H1 (cell line): ENCODE measurements at regions not wholly inside any gene's neighbourhood (a gene's known extent, or its start where the extent isn't known, plus 50 kb on each side); places are given as distances from the start of the nearest gene placed in this dataset.

ENCODE experiments used
- CTCF ChIA-PET: fragments of 300-600 bp; sonication (Branson Sonifier 250); formaldehyde crosslinking; loops from one replicate; lab custom pipeline; 2021; ENCODE audit not compliant: partially characterized antibody; lab: Charles Lee
- POLR2A ChIA-PET: fragments of 300-600 bp; sonication (Branson Sonifier 250); formaldehyde crosslinking; loops from one replicate; lab custom pipeline; 2021; ENCODE audit warnings: inconsistent platforms; ENCODE audit not compliant: partially characterized antibody; lab: Charles Lee
- DNase-seq, 2 experiments: peaks; one replicate each; pipeline versions ENCODE4 v3.0.0 to v3.0.0-alpha.2; 2010 to 2022; ENCODE audit warnings: low spot score in 2 of 2, low read depth in 1 of 2, mixed read lengths in 1 of 2
- FAIRE-seq: peaks from 2 replicates; lab custom pipeline; 2011; peaks lifted over from hg19 to GRCh38; lab: Jason Lieb, UNC
- H2AFZ ChIP-seq: 2 replicates; pipeline ENCODE4 v1.8.1; 2012; ENCODE audit warnings: low read length, inconsistent platforms
- H2AK5ac ChIP-seq: 2 replicates; pipeline ENCODE4 v1.6.1; 2013; ENCODE audit warnings: low read depth, low read length
- H2BK120ac ChIP-seq: replicated peaks from 2 replicates; pipeline ENCODE3; 2013; ENCODE audit warnings: low read depth, low read length, inconsistent platforms
- H2BK12ac ChIP-seq: 2 replicates; pipeline ENCODE4 v1.6.1; 2013; ENCODE audit warnings: low read depth, low read length
- H2BK15ac ChIP-seq: 2 replicates; pipeline ENCODE4 v1.6.1; 2013; ENCODE audit warnings: low read length
- H2BK20ac ChIP-seq: 2 replicates; pipeline ENCODE4 v1.6.1; 2013; ENCODE audit warnings: low read length
- H2BK5ac ChIP-seq: 2 replicates; pipeline ENCODE4 v1.6.1; 2013; ENCODE audit warnings: low read depth, low read length
- H3K14ac ChIP-seq: 2 replicates; pipeline ENCODE4 v1.6.1; 2013; ENCODE audit warnings: inconsistent platforms; ENCODE audit not compliant: insufficient read length
- H3K18ac ChIP-seq: 2 replicates; pipeline ENCODE4 v1.6.1; 2013; ENCODE audit warnings: low read length; ENCODE audit errors: extremely low read depth
- H3K23ac ChIP-seq: 2 replicates; pipeline ENCODE4 v1.6.1; 2013; ENCODE audit warnings: inconsistent platforms; ENCODE audit not compliant: insufficient read length
- H3K23me2 ChIP-seq: 2 replicates; pipeline ENCODE4 v1.6.1; 2013; ENCODE audit warnings: low read depth, low read length
- H3K27ac ChIP-seq: 2 replicates; pipeline ENCODE4 v1.6.1; 2011; ENCODE audit warnings: low read depth, low read length, inconsistent platforms
- H3K27me3 ChIP-seq, 4 experiments: replicated peaks in 1 of 4; 1 replicate in 1 of 4; 2 replicates in 3 of 4; pipeline versions ENCODE4 v1.6.1 to v1.8.1; 2011 to 2013; ENCODE audit warnings: low read length in 3 of 4, mild to moderate bottlenecking in 3 of 4, inconsistent platforms in 2 of 4, mixed read lengths in 2 of 4, moderate library complexity in 1 of 4; ENCODE audit not compliant: control insufficient read depth in 3 of 4, insufficient read depth in 3 of 4; ENCODE audit errors: extremely low read depth in 1 of 4
- H3K36me3 ChIP-seq, 4 experiments: 2 replicates each; pipeline versions ENCODE4 v1.6.1 to v1.8.1; 2011 to 2013; ENCODE audit warnings: mild to moderate bottlenecking in 4 of 4, low read length in 3 of 4, moderate library complexity in 2 of 4, control low read depth in 1 of 4, inconsistent platforms in 1 of 4; ENCODE audit not compliant: insufficient read depth in 4 of 4, control insufficient read depth in 2 of 4
- H3K4ac ChIP-seq: replicated peaks from 2 replicates; pipeline ENCODE3; 2013; ENCODE audit warnings: low read length, low read depth, mixed read lengths, inconsistent platforms; ENCODE audit not compliant: insufficient read length
- H3K4me1 ChIP-seq, 4 experiments: replicated peaks in 1 of 4; 1 replicate in 1 of 4; 2 replicates in 3 of 4; pipeline versions ENCODE4 v1.6.1 to v1.8.1; 2011 to 2013; ENCODE audit warnings: low read length in 3 of 4, inconsistent platforms in 2 of 4, mixed read lengths in 1 of 4; ENCODE audit not compliant: insufficient read depth in 4 of 4, control insufficient read depth in 3 of 4
- H3K4me2 ChIP-seq, 2 experiments: 2 replicates each; pipeline versions ENCODE4 v1.6.1 to v1.8.1; 2011 to 2013; ENCODE audit warnings: low read depth in 2 of 2, low read length in 2 of 2, control low read depth in 1 of 2, inconsistent platforms in 1 of 2, mild to moderate bottlenecking in 1 of 2; ENCODE audit not compliant: insufficient read depth in 1 of 2
- H3K4me3 ChIP-seq, 4 experiments: fragments of 200-600, 300-600 bp in 1 of 4; sonication (generic), shearing (Covaris generic), sonication (Bioruptor Twin) in 1 of 4; 2 replicates each; pipeline versions ENCODE4 v1.5.1 to v1.8.1; 2011 to 2016; ENCODE audit warnings: low read length in 4 of 4, low read depth in 3 of 4, control low read depth in 2 of 4, inconsistent platforms in 2 of 4, mild to moderate bottlenecking in 2 of 4, mixed read lengths in 1 of 4, moderate library complexity in 1 of 4; ENCODE audit not compliant: insufficient read depth in 2 of 4; ENCODE audit errors: extremely low read depth in 1 of 4
- H3K56ac ChIP-seq: replicated peaks from 2 replicates; pipeline ENCODE3; 2013; ENCODE audit warnings: low read depth, mild to moderate bottlenecking, mixed read lengths, low read length, inconsistent platforms; ENCODE audit not compliant: insufficient read length
- H3K79me1 ChIP-seq: 2 replicates; pipeline ENCODE4 v1.6.1; 2013; ENCODE audit warnings: low read depth, low read length, control low read depth
- H3K79me2 ChIP-seq, 2 experiments: 2 replicates each; pipeline versions ENCODE4 v1.6.1 to v1.8.1; 2012 to 2013; ENCODE audit warnings: low read length in 2 of 2, mild to moderate bottlenecking in 2 of 2, inconsistent platforms in 1 of 2; ENCODE audit not compliant: insufficient read depth in 2 of 2, control insufficient read depth in 1 of 2
- H3K9ac ChIP-seq, 4 experiments: replicated peaks in 1 of 4; 1 replicate in 1 of 4; 2 replicates in 3 of 4; pipeline versions ENCODE4 v1.6.1 to v1.8.1; 2011 to 2013; ENCODE audit warnings: low read depth in 3 of 4, low read length in 3 of 4, control low read depth in 2 of 4, mild to moderate bottlenecking in 2 of 4, moderate library complexity in 2 of 4, inconsistent platforms in 1 of 4; ENCODE audit errors: extremely low read depth in 1 of 4
- H3K9me3 ChIP-seq, 2 experiments: 2 replicates each; pipeline versions ENCODE4 v1.6.1 to v1.8.1; 2012 to 2013; ENCODE audit warnings: mild to moderate bottlenecking in 2 of 2, moderate library complexity in 2 of 2, control low read depth in 1 of 2, inconsistent platforms in 1 of 2, low read depth in 1 of 2, low read length in 1 of 2, mixed read lengths in 1 of 2; ENCODE audit not compliant: insufficient read depth in 2 of 2
- H4K20me1 ChIP-seq, 2 experiments: replicated peaks in 1 of 2; 2 replicates each; pipeline versions ENCODE3 to v1.8.1; 2011 to 2013; ENCODE audit warnings: inconsistent platforms in 2 of 2, low read length in 2 of 2, mild to moderate bottlenecking in 1 of 2; ENCODE audit not compliant: insufficient read depth in 2 of 2, control insufficient read depth in 1 of 2
- H4K5ac ChIP-seq: 2 replicates; pipeline ENCODE4 v1.6.1; 2013; ENCODE audit warnings: low read length, low read depth, mixed read lengths, inconsistent platforms; ENCODE audit not compliant: insufficient read length
- H4K8ac ChIP-seq: 2 replicates; pipeline ENCODE4 v1.8.0; 2013; ENCODE audit warnings: mild to moderate bottlenecking, moderate library complexity, low read length, inconsistent platforms; ENCODE audit not compliant: insufficient read depth; ENCODE audit errors: extremely low read depth
- H4K91ac ChIP-seq: replicated peaks from 2 replicates; pipeline ENCODE3; 2013; ENCODE audit warnings: low read length, mixed read lengths, inconsistent platforms; ENCODE audit not compliant: insufficient read length
- CEBPB ChIP-seq: IDR thresholded peaks from 2 replicates; pipeline ENCODE4 v1.6.1; 2012; ENCODE audit warnings: low read depth, low read length
- CHD2 ChIP-seq: IDR thresholded peaks from 2 replicates; pipeline ENCODE4 v1.6.1; 2012; ENCODE audit warnings: low read length, improper control_type of control experiment
- RAD21 ChIP-seq, 2 experiments: IDR thresholded peaks in 1 of 2; conservative IDR thresholded peaks in 1 of 2; 2 replicates each; pipeline ENCODE4 v1.6.1; 2011; ENCODE audit warnings: low read depth in 2 of 2, low read length in 2 of 2, improper control_type of control experiment in 1 of 2, inconsistent platforms in 1 of 2, mild to moderate bottlenecking in 1 of 2, moderate library complexity in 1 of 2
- ZNF274 ChIP-seq: IDR thresholded peaks from 2 replicates; pipeline ENCODE4 v1.7.0; 2012; ENCODE audit warnings: low read length, borderline replicate concordance; ENCODE audit errors: extremely low read depth
- WGBS, 2 experiments: shearing (Covaris generic) in 1 of 2; methylation state at CpG; one replicate each; pipeline versions ENCODE4 v1.1.6 to v1.1.7; 2013 to 2015; ENCODE audit warnings: low lambda C conversion rate in 2 of 2, mixed read lengths in 2 of 2, inconsistent platforms in 1 of 2, low coverage in 1 of 2, missing lambda C conversion rate in 1 of 2; ENCODE audit not compliant: insufficient replicate concordance in 2 of 2, insufficient coverage in 1 of 2, insufficient read length in 1 of 2; ENCODE audit errors: extremely low coverage in 1 of 2, missing lambda C conversion rate in 1 of 2; 5-methylcytosine and 5-hydroxymethylcytosine counted together

GRCh38 chr21:27132266-27132665 lies 165.4 kb upstream of the ADAMTS5 start:
- no peaks in the 10 kb centered on the region for H3K79me1 ChIP-seq
- no peak overlapping the region for H3K4me2 ChIP-seq
- no peaks in the 10 kb centered on the region for H3K27me3 ChIP-seq
- H2AK5ac ChIP-seq: no peak overlapping the region
- no peaks in the 10 kb centered on the region for H3K36me3 ChIP-seq
- no peak overlapping the region for H2BK15ac ChIP-seq
- no peak overlapping the region for H2AFZ ChIP-seq
- H3K4me1 ChIP-seq: no peaks in the 10 kb centered on the region
- no peak overlapping the region for H3K56ac ChIP-seq
- H3K23ac ChIP-seq: no peak overlapping the region
- TF ChIP-seq CEBPB (peak; percentile 71; the same call in 1 of the 2 replicates), CHD2 (no peak), ZNF274 (no peak), RAD21 (IDR thresholded peaks at IDR 0.05 in 1 of 2, conservative IDR thresholded peaks at IDR 0.05 in 1 of 2; ENCODE audit: low read depth in 2 of 2, low read length in 2 of 2) (no peak)
- POLR2A ChIA-PET: no interaction called here
- no peak overlapping the region for H3K27ac ChIP-seq
- no peak overlapping the region for H4K5ac ChIP-seq
- 91% methylated on average over 2 of the region's 2 CpGs; no CpG with 5 or more reads in 1 of the 2 experiments for WGBS, 2 experiments
- no peak overlapping the region for H3K18ac ChIP-seq
- no peak overlapping the region for H3K14ac ChIP-seq
- H2BK12ac ChIP-seq: no peak overlapping the region
- no peak overlapping the region for H3K9ac ChIP-seq
- DNase-seq: no peak
- no peak overlapping the region for H4K8ac ChIP-seq
- no peak overlapping the region for H3K4me3 ChIP-seq
- FAIRE-seq: no peak
- H3K4ac ChIP-seq: no peak overlapping the region
- H2BK20ac ChIP-seq: no peak overlapping the region
- H3K23me2 ChIP-seq: no peaks in the 10 kb centered on the region
- H3K9me3 ChIP-seq: no peaks in the 10 kb centered on the region
- H3K79me2 ChIP-seq: no peaks in the 10 kb centered on the region
- H4K91ac ChIP-seq: no peak overlapping the region
- H2BK5ac ChIP-seq: no peak overlapping the region
- H2BK120ac ChIP-seq: no peak overlapping the region
- CTCF ChIA-PET: interaction anchor here (0.6 kb wide), 1 partner anchor 365 kb away, joined by 3 read pairs; no protein-coding TSS in a partner anchor
- no peaks in the 10 kb centered on the region for H4K20me1 ChIP-seq
